SH-SY5Y (cell line): ENCODE measurements at regions not wholly inside any gene's neighbourhood (a gene's known extent, or its start where the extent isn't known, plus 50 kb on each side); places are given as distances from the start of the nearest gene placed in this dataset.

Source experiments
- GATA2 ChIP-seq: IDR thresholded peaks from 2 replicates; pipeline ENCODE4 v1.6.1; 2011; ENCODE audit warnings: mild to moderate bottlenecking, low read depth, low read length
- GATA3 ChIP-seq: IDR thresholded peaks from 2 replicates; pipeline ENCODE4 v1.6.1; 2011; ENCODE audit warnings: low read depth, mild to moderate bottlenecking, low read length, moderate library complexity

- TF ChIP-seq GATA3, result no peak
- no peak for TF ChIP-seq GATA2
Measured at GRCh38 chr5:90307782-90308181, 101.8 kb downstream of the CETN3 start.
